ENCODE measurements at regions not wholly inside any gene's neighbourhood (a gene's known extent, or its start where the extent isn't known, plus 50 kb on each side); places are given as distances from the start of the nearest gene placed in this dataset.
"Not testable (repeated sequence)": the region's sequence is repeated elsewhere in the genome, so short reads cannot be mapped to it uniquely, and the experiment has no call there.

GRCh38 chr12:114562654-114563053 lies 121.3 kb downstream of the TBX3 start:
- Histone ChIP-seq H3K4me1 (ENCODE audit: control insufficient read depth, insufficient read depth, low read length) (no peaks in the 10 kb centered on the region), H3K9ac (ENCODE audit: low read length) (no peak overlapping the region), H3K27ac (ENCODE audit: low read depth, low read length) (no peak overlapping the region), H3K36me3 (ENCODE audit: control insufficient read depth, insufficient read depth, low read length) (no peaks in the 10 kb centered on the region), H3K27me3 (ENCODE audit: control insufficient read depth, insufficient read depth, low read length) (no peaks in the 10 kb centered on the region), H3K4me3 (ENCODE audit: low read length) (no peak overlapping the region)

GRCh38 chr12:114555451-114555850 lies 128.5 kb downstream of the TBX3 start:
- Histone ChIP-seq H3K4me1 (ENCODE audit: control insufficient read depth, insufficient read depth, low read length) (no peaks in the 10 kb centered on the region), H3K36me3 (ENCODE audit: control insufficient read depth, insufficient read depth, low read length) (no peaks in the 10 kb centered on the region), H3K27me3 (ENCODE audit: control insufficient read depth, insufficient read depth, low read length) (no peaks in the 10 kb centered on the region), H3K4me3 (ENCODE audit: low read length) (no peak overlapping the region), H3K27ac (ENCODE audit: low read depth, low read length) (no peak overlapping the region), H3K9ac (ENCODE audit: low read length) (no peak overlapping the region)

DNA sequence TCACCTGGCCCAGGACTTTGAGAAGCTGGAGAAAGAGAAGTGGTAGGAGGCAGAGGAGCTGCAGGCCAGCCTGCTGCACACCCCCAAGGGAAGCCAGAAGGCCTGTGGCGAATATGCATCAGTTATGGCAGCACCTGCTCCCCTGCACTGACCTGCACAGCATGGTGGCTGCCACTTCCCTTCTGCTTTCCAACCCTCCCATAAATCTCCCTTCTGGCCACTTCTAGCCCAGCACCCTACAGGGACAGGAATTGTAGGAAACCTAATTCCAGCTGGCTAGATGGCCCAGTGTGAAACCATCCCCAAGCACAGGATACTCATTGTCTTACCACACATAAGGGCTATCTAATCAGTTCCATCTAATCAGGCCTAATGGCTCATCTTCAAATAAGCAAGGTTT lies 136.3 kb downstream of the TBX3 start:
- Histone ChIP-seq H3K4me3 (ENCODE audit: low read length) (no peak overlapping the region), H3K27ac (ENCODE audit: low read depth, low read length) (no peak overlapping the region), H3K9ac (ENCODE audit: low read length) (no peak overlapping the region), H3K27me3 (ENCODE audit: control insufficient read depth, insufficient read depth, low read length) (no peaks in the 10 kb centered on the region), H3K36me3 (ENCODE audit: control insufficient read depth, insufficient read depth, low read length) (no peaks in the 10 kb centered on the region), H3K4me1 (ENCODE audit: control insufficient read depth, insufficient read depth, low read length) (no peaks in the 10 kb centered on the region)

GRCh38 chr12:114530417-114530816 lies 124.5 kb upstream of the TBX5 start:
- no peak overlapping the region for H3K27ac ChIP-seq (ENCODE audit: low read depth, low read length)

DNA sequence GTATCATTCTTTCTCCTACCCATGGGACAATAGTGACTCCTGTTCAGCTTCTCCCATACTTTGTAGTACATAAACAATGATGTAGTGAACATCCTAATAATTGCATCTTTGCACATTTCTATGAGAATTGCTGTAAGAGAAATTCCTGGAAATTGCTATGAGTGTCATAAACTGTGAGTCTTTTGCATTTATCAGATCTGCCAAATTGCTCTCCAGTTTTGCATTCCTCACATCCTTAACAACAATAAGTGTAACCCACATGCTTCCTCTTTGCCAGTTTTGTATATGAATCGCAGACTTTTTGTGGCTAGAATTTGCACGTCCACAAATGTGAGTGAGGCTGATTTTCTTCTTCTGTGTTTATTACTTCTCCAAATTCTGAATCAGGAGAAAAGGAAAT lies 124.0 kb upstream of the TBX5 start:
- H3K36me3 ChIP-seq (ENCODE audit: control insufficient read depth, insufficient read depth, low read length) = no peaks in the 10 kb centered on the region
- H3K27ac ChIP-seq (ENCODE audit: low read depth, low read length) = no peak overlapping the region
- H3K27me3 ChIP-seq (ENCODE audit: control insufficient read depth, insufficient read depth, low read length) = no peaks in the 10 kb centered on the region
- no peak overlapping the region for H3K9ac ChIP-seq (ENCODE audit: low read length)
- no peak overlapping the region for H3K4me3 ChIP-seq (ENCODE audit: low read length)
- no peaks in the 10 kb centered on the region for H3K4me1 ChIP-seq (ENCODE audit: control insufficient read depth, insufficient read depth, low read length)

More at GRCh38 chr12:114530417-114530816, 124.5 kb upstream of the TBX5 start:
- H3K4me3 ChIP-seq (ENCODE audit: low read length) = no peak overlapping the region
- no peak overlapping the region for H3K9ac ChIP-seq (ENCODE audit: low read length)
- H3K4me1 ChIP-seq (ENCODE audit: control insufficient read depth, insufficient read depth, low read length) = no peaks in the 10 kb centered on the region
- H3K27me3 ChIP-seq (ENCODE audit: control insufficient read depth, insufficient read depth, low read length) = no peaks in the 10 kb centered on the region
- no peaks in the 10 kb centered on the region for H3K36me3 ChIP-seq (ENCODE audit: control insufficient read depth, insufficient read depth, low read length)

- Histone ChIP-seq H3K27me3 (ENCODE audit: control insufficient read depth, insufficient read depth, low read length) (no peaks in the 10 kb centered on the region), H3K9ac (ENCODE audit: low read length) (no peak overlapping the region), H3K4me1 (ENCODE audit: control insufficient read depth, insufficient read depth, low read length) (no peaks in the 10 kb centered on the region), H3K4me3 (ENCODE audit: low read length) (no peak overlapping the region), H3K36me3 (ENCODE audit: control insufficient read depth, insufficient read depth, low read length) (no peaks in the 10 kb centered on the region), H3K27ac (ENCODE audit: low read depth, low read length) (no peak overlapping the region)
Observed at GRCh38 chr12:114528766-114529165, 122.8 kb upstream of the TBX5 start.

GRCh38 chr12:114521160-114521559 lies 115.2 kb upstream of the TBX5 start:
- not testable (repeated sequence) for H3K27ac ChIP-seq (ENCODE audit: low read depth, low read length); H3K27me3 ChIP-seq (ENCODE audit: control insufficient read depth, insufficient read depth, low read length)

DNA sequence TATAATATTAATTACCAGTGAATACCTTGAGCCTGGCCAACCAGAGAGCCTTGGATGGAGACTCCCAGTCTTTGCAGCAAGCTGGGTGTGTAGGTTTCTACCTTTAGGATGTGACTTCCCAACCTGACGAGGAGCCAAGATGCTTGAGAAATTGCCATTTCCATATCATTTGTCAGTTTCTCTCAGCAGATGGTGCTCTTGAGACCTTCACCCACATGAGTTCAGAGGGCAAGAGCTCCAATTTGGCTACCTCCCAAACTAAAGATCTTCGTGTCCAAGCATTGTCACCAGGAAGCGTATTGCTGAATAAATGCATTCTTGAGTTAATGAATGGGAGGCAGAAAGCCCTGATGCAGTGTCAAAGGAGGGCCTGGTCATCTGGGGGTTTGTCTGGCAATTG lies 106.4 kb upstream of the TBX5 start:
- H3K4me3 ChIP-seq (ENCODE audit: low read length) = no peak overlapping the region
- no peaks in the 10 kb centered on the region for H3K27me3 ChIP-seq (ENCODE audit: control insufficient read depth, insufficient read depth, low read length)
- no peaks in the 10 kb centered on the region for H3K36me3 ChIP-seq (ENCODE audit: control insufficient read depth, insufficient read depth, low read length)
- no peak overlapping the region for H3K9ac ChIP-seq (ENCODE audit: low read length)
- no peak overlapping the region for H3K27ac ChIP-seq (ENCODE audit: low read depth, low read length)
- H3K4me1 ChIP-seq (ENCODE audit: control insufficient read depth, insufficient read depth, low read length) = no peaks in the 10 kb centered on the region

More at GRCh38 chr12:114521160-114521559, 115.2 kb upstream of the TBX5 start:
- not testable (repeated sequence) for H3K4me1 ChIP-seq (ENCODE audit: control insufficient read depth, insufficient read depth, low read length); H3K4me3 ChIP-seq (ENCODE audit: low read length); H3K9ac ChIP-seq (ENCODE audit: low read length); H3K36me3 ChIP-seq (ENCODE audit: control insufficient read depth, insufficient read depth, low read length)

- H3K27ac ChIP-seq (ENCODE audit: low read depth, low read length) = no peak overlapping the region
- H3K4me3 ChIP-seq (ENCODE audit: low read length) = no peak overlapping the region
- no peak overlapping the region for H3K9ac ChIP-seq (ENCODE audit: low read length)
- no peaks in the 10 kb centered on the region for H3K4me1 ChIP-seq (ENCODE audit: control insufficient read depth, insufficient read depth, low read length)
- no peaks in the 10 kb centered on the region for H3K27me3 ChIP-seq (ENCODE audit: control insufficient read depth, insufficient read depth, low read length)
- no peaks in the 10 kb centered on the region for H3K36me3 ChIP-seq (ENCODE audit: control insufficient read depth, insufficient read depth, low read length)
Observed at GRCh38 chr12:114508529-114509129, 102.7 kb upstream of the TBX5 start.

GRCh38 chr12:114506651-114507050 lies 100.7 kb upstream of the TBX5 start:
- H3K4me1 ChIP-seq (ENCODE audit: control insufficient read depth, insufficient read depth, low read length) = no peaks in the 10 kb centered on the region
- H3K36me3 ChIP-seq (ENCODE audit: control insufficient read depth, insufficient read depth, low read length) = no peaks in the 10 kb centered on the region
- H3K27ac ChIP-seq (ENCODE audit: low read depth, low read length) = no peak overlapping the region
- H3K27me3 ChIP-seq (ENCODE audit: control insufficient read depth, insufficient read depth, low read length) = no peaks in the 10 kb centered on the region
- no peak overlapping the region for H3K9ac ChIP-seq (ENCODE audit: low read length)
- H3K4me3 ChIP-seq (ENCODE audit: low read length) = no peak overlapping the region

- peaks cover 4% of the 10 kb centered on the region for H3K27me3 ChIP-seq (ENCODE audit: control insufficient read depth, insufficient read depth, low read length)
- H3K9ac ChIP-seq (ENCODE audit: low read length) = no peak overlapping the region
- no peak overlapping the region for H3K27ac ChIP-seq (ENCODE audit: low read depth, low read length)
- no peak overlapping the region for H3K4me3 ChIP-seq (ENCODE audit: low read length)
- H3K36me3 ChIP-seq (ENCODE audit: control insufficient read depth, insufficient read depth, low read length) = no peaks in the 10 kb centered on the region
- no peaks in the 10 kb centered on the region for H3K4me1 ChIP-seq (ENCODE audit: control insufficient read depth, insufficient read depth, low read length)
Observed at GRCh38 chr12:114504311-114504710, 98.4 kb upstream of the TBX5 start.

DNA sequence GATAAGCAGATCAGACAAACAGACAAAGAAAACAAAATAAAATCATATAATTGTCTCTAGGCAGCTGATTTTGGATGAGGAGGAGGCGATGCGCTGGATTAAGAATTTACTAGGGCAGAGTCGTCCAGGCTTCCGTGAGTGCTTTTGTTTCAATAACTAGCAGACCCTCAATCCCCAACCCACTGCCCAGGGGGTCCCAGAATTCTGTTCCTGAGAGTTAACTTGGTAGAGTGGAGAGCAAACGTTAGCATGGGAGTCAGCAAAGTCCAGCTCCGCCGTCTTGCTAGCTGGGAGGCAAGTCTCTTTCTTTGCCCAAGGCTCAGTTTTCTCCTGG lies 95.5 kb upstream of the TBX5 start:
- no peak overlapping the region for H3K27ac ChIP-seq (ENCODE audit: low read depth, low read length)
- H3K36me3 ChIP-seq (ENCODE audit: control insufficient read depth, insufficient read depth, low read length) = no peaks in the 10 kb centered on the region
- no peak overlapping the region for H3K4me3 ChIP-seq (ENCODE audit: low read length)
- H3K27me3 ChIP-seq (ENCODE audit: control insufficient read depth, insufficient read depth, low read length) = peaks cover 4% of the 10 kb centered on the region
- H3K4me1 ChIP-seq (ENCODE audit: control insufficient read depth, insufficient read depth, low read length) = no peaks in the 10 kb centered on the region
- no peak overlapping the region for H3K9ac ChIP-seq (ENCODE audit: low read length)

DNA sequence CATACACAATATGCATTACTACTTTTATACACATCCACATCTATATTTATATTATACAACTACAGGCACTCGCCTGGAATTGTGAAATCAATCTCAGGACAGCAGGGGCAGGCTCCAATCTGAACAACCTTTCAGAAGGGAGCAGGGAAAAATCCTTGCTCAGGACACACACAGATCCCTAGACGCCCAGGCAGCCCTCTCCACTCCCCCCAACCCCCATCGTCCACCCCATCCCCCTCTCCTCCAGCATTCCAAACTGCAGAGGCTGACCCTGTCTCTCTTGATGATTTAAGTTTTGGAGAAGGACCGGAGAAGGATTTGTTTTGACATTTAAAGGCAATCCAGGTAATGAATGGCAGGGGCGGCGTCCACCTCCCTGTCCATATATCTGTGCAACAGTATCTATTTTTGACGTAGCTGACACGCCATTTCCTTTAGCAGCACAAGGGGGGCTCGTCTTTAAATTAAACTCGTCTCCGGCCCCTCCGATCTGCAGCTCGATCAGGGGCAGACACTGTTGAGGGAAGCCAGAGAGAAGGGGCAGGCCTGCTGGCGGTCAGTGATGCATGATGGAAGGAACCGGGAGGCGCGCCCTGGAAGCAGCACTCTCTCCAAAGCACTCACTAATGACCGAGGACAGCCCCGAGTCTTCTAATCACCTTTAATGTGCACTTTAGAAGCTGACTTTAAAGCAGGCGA lies 95.0 kb upstream of the TBX5 start:
- Histone ChIP-seq H3K27ac (ENCODE audit: low read depth, low read length) (no peak overlapping the region), H3K4me3 (ENCODE audit: low read length) (no peak overlapping the region), H3K27me3 (ENCODE audit: control insufficient read depth, insufficient read depth, low read length) (peaks cover 4% of the 10 kb centered on the region)

More for the DNA sequence above, 95.0 kb upstream of the TBX5 start:
- no peaks in the 10 kb centered on the region for H3K4me1 ChIP-seq (ENCODE audit: control insufficient read depth, insufficient read depth, low read length)
- H3K36me3 ChIP-seq (ENCODE audit: control insufficient read depth, insufficient read depth, low read length) = no peaks in the 10 kb centered on the region
- no peak overlapping the region for H3K9ac ChIP-seq (ENCODE audit: low read length)
